Gastroesophageal sphincter (tissue), 3 donors: ENCODE measurements at regions not wholly inside any gene's neighbourhood (a gene's known extent, or its start where the extent isn't known, plus 50 kb on each side); places are given as distances from the start of the nearest gene placed in this dataset.

Experiments
- POLR2AphosphoS5 ChIP-seq: sonication (generic); formaldehyde crosslinking; IDR thresholded peaks from one replicate; pipeline ENCODE4 v1.6.1; 2017; ENCODE audit warnings: antibody characterized with exemption
- TF ChIP-seq, protein P1 (sequence below), 4 experiments: fragments of 200-600 bp in 2 of 4; fragments of 450-650 bp in 2 of 4; sonication (generic) in 1 of 4; IDR thresholded peaks; one replicate each; pipeline ENCODE4 v1.5.1; 2017 to 2019; ENCODE audit warnings: antibody characterized with exemption in 4 of 4, mild to moderate bottlenecking in 2 of 4, moderate library complexity in 2 of 4

DNA sequence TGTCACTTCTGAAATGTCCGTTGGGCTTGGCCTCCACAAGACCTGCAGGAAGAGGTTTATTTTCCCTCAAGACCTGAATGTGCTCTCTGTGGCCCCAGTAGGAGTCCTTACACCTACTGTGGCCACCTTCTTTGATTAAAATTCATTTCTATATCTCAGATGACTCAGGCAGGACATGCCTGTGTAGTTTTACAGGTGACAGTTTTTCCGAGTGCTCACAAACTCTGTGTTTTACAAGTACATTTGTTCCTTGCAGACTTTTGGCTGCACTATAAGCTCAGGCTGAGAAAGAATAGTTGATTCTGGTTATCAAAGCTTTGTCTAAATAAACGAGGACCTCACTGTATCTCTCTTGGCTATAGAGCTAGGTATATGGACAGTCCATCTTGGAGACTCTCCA, 257.1 kb downstream of the MAP2K4 start:
- TF ChIP-seq, protein P1, sequence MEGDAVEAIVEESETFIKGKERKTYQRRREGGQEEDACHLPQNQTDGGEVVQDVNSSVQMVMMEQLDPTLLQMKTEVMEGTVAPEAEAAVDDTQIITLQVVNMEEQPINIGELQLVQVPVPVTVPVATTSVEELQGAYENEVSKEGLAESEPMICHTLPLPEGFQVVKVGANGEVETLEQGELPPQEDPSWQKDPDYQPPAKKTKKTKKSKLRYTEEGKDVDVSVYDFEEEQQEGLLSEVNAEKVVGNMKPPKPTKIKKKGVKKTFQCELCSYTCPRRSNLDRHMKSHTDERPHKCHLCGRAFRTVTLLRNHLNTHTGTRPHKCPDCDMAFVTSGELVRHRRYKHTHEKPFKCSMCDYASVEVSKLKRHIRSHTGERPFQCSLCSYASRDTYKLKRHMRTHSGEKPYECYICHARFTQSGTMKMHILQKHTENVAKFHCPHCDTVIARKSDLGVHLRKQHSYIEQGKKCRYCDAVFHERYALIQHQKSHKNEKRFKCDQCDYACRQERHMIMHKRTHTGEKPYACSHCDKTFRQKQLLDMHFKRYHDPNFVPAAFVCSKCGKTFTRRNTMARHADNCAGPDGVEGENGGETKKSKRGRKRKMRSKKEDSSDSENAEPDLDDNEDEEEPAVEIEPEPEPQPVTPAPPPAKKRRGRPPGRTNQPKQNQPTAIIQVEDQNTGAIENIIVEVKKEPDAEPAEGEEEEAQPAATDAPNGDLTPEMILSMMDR (IDR thresholded peaks at IDR 0.05), result no peak
- TF ChIP-seq POLR2AphosphoS5, result no peak
